Neural crest cell (in vitro differentiated cells): ENCODE measurements at regions not wholly inside any gene's neighbourhood (a gene's known extent, or its start where the extent isn't known, plus 50 kb on each side); places are given as distances from the start of the nearest gene placed in this dataset.

Source experiments
- DNase-seq: peaks from one replicate; pipeline ENCODE4 v3.0.0; 2021; ENCODE audit warnings: low read depth, mixed read lengths, low spot score
- H3K27ac Mint-ChIP-seq: one replicate; pipeline ENCODE4 v1.8.0; 2021; ENCODE audit warnings: mild to moderate bottlenecking, mixed read lengths; ENCODE audit not compliant: unreplicated experiment
- H3K27me3 Mint-ChIP-seq: 2 replicates; pipeline ENCODE4 v1.8.0; 2021; ENCODE audit warnings: low read depth, mild to moderate bottlenecking, mixed read lengths
- H3K36me3 Mint-ChIP-seq: 2 replicates; pipeline ENCODE4 v1.8.0; 2021; ENCODE audit warnings: low read depth, mild to moderate bottlenecking, mixed read lengths
- H3K4me1 Mint-ChIP-seq: 2 replicates; pipeline ENCODE4 v1.8.0; 2021; ENCODE audit warnings: mixed read lengths
- H3K4me3 Mint-ChIP-seq: one replicate; pipeline ENCODE4 v1.8.0; 2021; ENCODE audit warnings: mild to moderate bottlenecking, mixed read lengths
- H3K9me3 Mint-ChIP-seq: 2 replicates; pipeline ENCODE4 v1.8.0; 2021; ENCODE audit warnings: mixed read lengths
- TF ChIP-seq, protein P1 (sequence below): fragments of 200-600 bp; sonication (generic); conservative IDR thresholded peaks from 2 replicates; pipeline ENCODE4 v1.5.0; 2021; ENCODE audit warnings: antibody characterized with exemption, mild to moderate bottlenecking

DNA sequence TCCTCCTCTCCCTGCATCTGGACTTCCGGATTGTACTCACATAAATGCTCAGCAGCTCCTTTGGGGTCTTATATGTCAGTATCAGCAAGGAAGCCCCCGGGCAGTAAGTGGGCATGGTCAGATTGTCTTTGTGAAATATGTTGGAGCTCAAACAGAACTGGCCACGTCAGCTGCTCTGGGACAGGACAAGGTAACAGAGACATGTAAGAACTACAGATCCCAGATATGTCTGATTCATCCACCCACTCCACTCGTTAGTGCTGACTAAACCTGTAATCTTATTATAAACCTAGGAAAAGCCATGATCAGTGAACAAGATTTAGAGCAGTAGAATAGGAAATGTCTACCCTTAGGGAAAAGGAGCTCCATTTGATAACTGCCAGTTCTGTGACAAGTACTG, 561.8 kb downstream of the CETN3 start:
- no peak for DNase-seq
- Mint-ChIP-seq H3K4me3 (no peak overlapping the region), H3K27me3 (no peaks in the 10 kb centered on the region), H3K27ac (no peak overlapping the region), H3K4me1 (peaks cover 26% of the 10 kb centered on the region), H3K9me3 (no peaks in the 10 kb centered on the region), H3K36me3 (no peaks in the 10 kb centered on the region)
- TF ChIP-seq, protein P1, sequence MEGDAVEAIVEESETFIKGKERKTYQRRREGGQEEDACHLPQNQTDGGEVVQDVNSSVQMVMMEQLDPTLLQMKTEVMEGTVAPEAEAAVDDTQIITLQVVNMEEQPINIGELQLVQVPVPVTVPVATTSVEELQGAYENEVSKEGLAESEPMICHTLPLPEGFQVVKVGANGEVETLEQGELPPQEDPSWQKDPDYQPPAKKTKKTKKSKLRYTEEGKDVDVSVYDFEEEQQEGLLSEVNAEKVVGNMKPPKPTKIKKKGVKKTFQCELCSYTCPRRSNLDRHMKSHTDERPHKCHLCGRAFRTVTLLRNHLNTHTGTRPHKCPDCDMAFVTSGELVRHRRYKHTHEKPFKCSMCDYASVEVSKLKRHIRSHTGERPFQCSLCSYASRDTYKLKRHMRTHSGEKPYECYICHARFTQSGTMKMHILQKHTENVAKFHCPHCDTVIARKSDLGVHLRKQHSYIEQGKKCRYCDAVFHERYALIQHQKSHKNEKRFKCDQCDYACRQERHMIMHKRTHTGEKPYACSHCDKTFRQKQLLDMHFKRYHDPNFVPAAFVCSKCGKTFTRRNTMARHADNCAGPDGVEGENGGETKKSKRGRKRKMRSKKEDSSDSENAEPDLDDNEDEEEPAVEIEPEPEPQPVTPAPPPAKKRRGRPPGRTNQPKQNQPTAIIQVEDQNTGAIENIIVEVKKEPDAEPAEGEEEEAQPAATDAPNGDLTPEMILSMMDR, result no peak

- no peaks in the 10 kb centered on the region for H3K27me3 Mint-ChIP-seq
- no peak overlapping the region for H3K27ac Mint-ChIP-seq
- peaks cover 2% of the 10 kb centered on the region for H3K4me1 Mint-ChIP-seq
- no peaks in the 10 kb centered on the region for H3K9me3 Mint-ChIP-seq
- DNase-seq, result no peak
- H3K36me3 Mint-ChIP-seq, result no peaks in the 10 kb centered on the region
- TF ChIP-seq, protein P1, result no peak
- H3K4me3 Mint-ChIP-seq, result no peak overlapping the region
Observed at GRCh38 chr5:89844548-89844947, 565.0 kb downstream of the CETN3 start.

DNA sequence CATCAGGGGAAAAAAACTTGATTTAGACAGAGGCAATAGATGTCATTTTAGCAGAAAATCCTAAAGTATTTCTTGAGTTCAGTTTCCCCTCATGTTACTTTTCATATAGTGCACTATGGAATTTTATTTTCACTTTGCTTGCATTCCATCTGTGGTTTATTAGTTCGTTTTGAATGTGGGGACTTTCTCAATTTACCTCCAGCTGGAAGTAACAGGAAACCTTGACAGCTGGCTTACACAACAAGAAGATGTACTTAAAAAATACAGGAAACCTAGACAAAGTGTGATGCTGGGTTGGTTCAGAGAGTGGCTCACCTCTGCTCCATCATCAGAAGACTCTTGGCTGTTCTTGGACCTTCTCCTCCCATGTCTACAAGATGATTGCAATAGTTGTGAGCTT, 567.0 kb downstream of the CETN3 start:
- H3K4me3 Mint-ChIP-seq, result no peak overlapping the region

DNA sequence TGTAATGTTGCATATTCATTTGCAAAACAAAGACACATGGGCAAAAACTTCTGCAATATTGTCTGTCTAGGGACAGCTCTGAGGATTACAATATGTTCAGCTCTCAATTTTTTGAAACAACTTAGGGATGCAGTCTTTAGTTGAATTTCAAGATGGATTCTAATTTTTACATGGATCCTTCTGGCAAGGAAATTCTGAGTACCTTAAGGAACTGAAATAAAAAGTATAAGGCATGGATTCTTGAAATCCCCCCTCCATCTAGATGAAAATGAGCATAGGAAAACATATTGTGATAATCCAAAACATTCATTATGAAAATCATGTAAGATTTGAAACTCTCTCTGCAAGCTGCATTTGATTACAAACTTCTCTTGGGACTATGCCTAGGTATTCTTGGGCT, 568.6 kb downstream of the CETN3 start:
- H3K4me1 Mint-ChIP-seq, result no peaks in the 10 kb centered on the region
- DNase-seq, result no peak
- H3K4me3 Mint-ChIP-seq, result no peak overlapping the region
- H3K27me3 Mint-ChIP-seq, result no peaks in the 10 kb centered on the region
- no peaks in the 10 kb centered on the region for H3K36me3 Mint-ChIP-seq
- no peak overlapping the region for H3K27ac Mint-ChIP-seq
- H3K9me3 Mint-ChIP-seq, result peaks cover 2% of the 10 kb centered on the region
- TF ChIP-seq, protein P1, result no peak

More for the DNA sequence above, 567.0 kb downstream of the CETN3 start:
- no peak for DNase-seq
- Mint-ChIP-seq H3K4me1 (no peaks in the 10 kb centered on the region), H3K27ac (no peak overlapping the region), H3K27me3 (no peaks in the 10 kb centered on the region), H3K9me3 (no peaks in the 10 kb centered on the region), H3K36me3 (no peaks in the 10 kb centered on the region)
- TF ChIP-seq, protein P1, result no peak

DNA sequence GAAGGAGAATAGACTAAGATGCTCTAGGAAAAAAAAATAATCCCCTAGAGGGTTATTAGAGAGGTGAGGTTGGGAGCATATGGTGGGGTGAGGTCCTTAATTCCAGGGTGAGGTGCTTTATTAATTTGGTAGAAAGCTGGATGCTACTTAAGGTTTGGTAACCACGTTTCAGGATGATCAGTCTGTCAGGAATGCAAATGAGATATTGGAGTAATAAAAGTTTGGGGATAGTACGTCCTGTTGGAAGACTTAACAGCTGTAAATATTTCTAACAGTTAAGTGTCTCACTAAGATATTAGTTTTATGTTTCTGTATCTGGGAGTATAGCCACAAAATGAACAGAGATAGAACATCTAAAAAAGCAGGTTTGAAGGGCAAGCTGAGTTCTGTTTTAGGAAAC, 578.9 kb downstream of the CETN3 start:
- no peak overlapping the region for H3K4me3 Mint-ChIP-seq
- peaks cover 2% of the 10 kb centered on the region for H3K9me3 Mint-ChIP-seq
- no peaks in the 10 kb centered on the region for H3K36me3 Mint-ChIP-seq
- H3K27me3 Mint-ChIP-seq, result no peaks in the 10 kb centered on the region
- H3K27ac Mint-ChIP-seq, result no peak overlapping the region
- TF ChIP-seq, protein P1, result no peak
- no peak for DNase-seq
- no peaks in the 10 kb centered on the region for H3K4me1 Mint-ChIP-seq

DNA sequence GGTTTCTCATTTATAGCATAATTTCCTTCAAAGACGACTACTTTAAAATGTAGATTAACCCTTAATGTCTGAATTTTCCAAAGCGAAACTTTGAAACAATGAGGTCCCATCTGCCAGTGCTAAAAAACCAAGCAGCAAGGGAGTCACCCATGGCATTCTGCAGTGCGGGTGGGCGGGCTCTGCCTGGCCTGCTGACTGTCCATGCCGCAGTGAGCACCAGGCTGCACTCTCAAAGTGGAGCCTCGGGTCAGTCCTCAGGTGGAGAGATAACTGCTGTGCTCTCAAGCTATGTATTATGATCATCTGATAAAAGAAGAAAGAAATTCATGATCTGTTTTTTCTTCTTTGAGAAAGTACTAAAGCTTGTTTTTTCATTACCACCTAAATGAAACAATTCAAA, 581.6 kb downstream of the CETN3 start:
- Mint-ChIP-seq H3K27me3 (no peaks in the 10 kb centered on the region), H3K27ac (no peak overlapping the region), H3K4me3 (no peak overlapping the region), H3K9me3 (peaks cover 7% of the 10 kb centered on the region), H3K4me1 (peaks cover 10% of the 10 kb centered on the region), H3K36me3 (peaks cover 4% of the 10 kb centered on the region)
- DNase-seq, result no peak
- TF ChIP-seq, protein P1, result no peak
